BLaER1 treated with 17β-estradiol and CSF1 and Interleukin-3, amounts not matched to agents 10 nM and 100 nM (cell line): ENCODE measurements at regions not wholly inside any gene's neighbourhood (a gene's known extent, or its start where the extent isn't known, plus 50 kb on each side); places are given as distances from the start of the nearest gene placed in this dataset.

Experiments used
- H3K27ac ChIP-seq, 11 experiments: shearing (Covaris generic); formaldehyde crosslinking; 2 replicates each; pipeline ENCODE4 v1.8.1; 2022
- H3K27me3 ChIP-seq, 11 experiments: shearing (Covaris generic); formaldehyde crosslinking; 2 replicates each; pipeline ENCODE4 v1.8.1; 2022
- H3K36me3 ChIP-seq, 11 experiments: shearing (Covaris generic); formaldehyde crosslinking; 2 replicates each; pipeline ENCODE4 v1.8.1; 2022
- H3K4me1 ChIP-seq, 10 experiments: shearing (Covaris generic); formaldehyde crosslinking; 2 replicates each; pipeline ENCODE4 v1.8.1; 2022
- H3K4me2 ChIP-seq, 11 experiments: shearing (Covaris generic); formaldehyde crosslinking; 2 replicates each; pipeline ENCODE4 v1.8.1; 2022
- H3K4me3 ChIP-seq, 10 experiments: shearing (Covaris generic); formaldehyde crosslinking; 2 replicates each; pipeline ENCODE4 v1.8.1; 2022
- H3K9ac ChIP-seq, 11 experiments: shearing (Covaris generic); formaldehyde crosslinking; 2 replicates each; pipeline ENCODE4 v1.8.1; 2022
- H3K9me3 ChIP-seq, 11 experiments: shearing (Covaris generic); formaldehyde crosslinking; replicated peaks in 1 of 11; 2 replicates each; pipeline ENCODE4 v1.8.1; 2022
- H4K20me1 ChIP-seq, 11 experiments: shearing (Covaris generic); formaldehyde crosslinking; 2 replicates each; pipeline ENCODE4 v1.8.1; 2022
- Cebpa-rat ChIP-seq, 11 experiments: shearing (Covaris generic); IDR thresholded peaks; 2 replicates each; pipeline ENCODE4 v1.8.1; 2022

GRCh38 chr17:27701963-27702362 is 71.0 kb downstream of the LGALS9 start:
- Histone ChIP-seq H3K36me3 (no peaks in the 10 kb centered on the region), H4K20me1 (no peaks in the 10 kb centered on the region), H3K27ac (no peak overlapping the region), H3K27me3 (no peaks in the 10 kb centered on the region), H3K4me3 (no peak overlapping the region), H3K4me2 (no peak overlapping the region), H3K4me1 (no peaks in the 10 kb centered on the region), H3K9me3 (peaks cover 38 to 63% (median 46%) of the 10 kb centered on the region in 11 experiments), H3K9ac (no peak overlapping the region)
- TF ChIP-seq Cebpa-rat (IDR thresholded peaks at IDR 0.05), result no peak
